ENCODE measurements at regions not wholly inside any gene's neighbourhood (a gene's known extent, or its start where the extent isn't known, plus 50 kb on each side); places are given as distances from the start of the nearest gene placed in this dataset.

DNA sequence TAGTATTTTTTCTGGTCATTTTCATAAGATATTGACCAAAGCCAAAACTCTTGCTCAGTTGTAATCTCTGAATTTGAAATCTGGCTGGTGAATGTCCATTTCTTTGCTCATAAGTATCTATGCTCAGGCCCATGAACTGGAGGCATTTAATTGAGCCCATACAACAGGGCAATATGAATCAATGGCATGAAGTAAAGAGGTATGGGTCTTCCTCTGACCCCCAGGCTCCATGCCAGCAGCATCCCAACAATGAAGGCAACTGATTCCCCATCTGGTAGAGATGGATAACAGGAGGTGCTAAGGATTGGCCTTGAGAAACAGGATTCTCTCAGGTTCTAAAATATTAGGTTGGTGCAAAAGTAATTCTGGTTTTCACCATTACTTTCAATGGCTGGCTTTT, 330.8 kb downstream of the LIG4 start:
- no peak for DNase-seq (ENCODE audit: low read depth)
- no peak overlapping the region for H3K4me3 ChIP-seq (ENCODE audit: low read depth, low read length)
- no peak for TF ChIP-seq CTCF (IDR thresholded peaks at IDR 0.05; ENCODE audit: control insufficient read depth, extremely low read depth, insufficient read depth)

DNA sequence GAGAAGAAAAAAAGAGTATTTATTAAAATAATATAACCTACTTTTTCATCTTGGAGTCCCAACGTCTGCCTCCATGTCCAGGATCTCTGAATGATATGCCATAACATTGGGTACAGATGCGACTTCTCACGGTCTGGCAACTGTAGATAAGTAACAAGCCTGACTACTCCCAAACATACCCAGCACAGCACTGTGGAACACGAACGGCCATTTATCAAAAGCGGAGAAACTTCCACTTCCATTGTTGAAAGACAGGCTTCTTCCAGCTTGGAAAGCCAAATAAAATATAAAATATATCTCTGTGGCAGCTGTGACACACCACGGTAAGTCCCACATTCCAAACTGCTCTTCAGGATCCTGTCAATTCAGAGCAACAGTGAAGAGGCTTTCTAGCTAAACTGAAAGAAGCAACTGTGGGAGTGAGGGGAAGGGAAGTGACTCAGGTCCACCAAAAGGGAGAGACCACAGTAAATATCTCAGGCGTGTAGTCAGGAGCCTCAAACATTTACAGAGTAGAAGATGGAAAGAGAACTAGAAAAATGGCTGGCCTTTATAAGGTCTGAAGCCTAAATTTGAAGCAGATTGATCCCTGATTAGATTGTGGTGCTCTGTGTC, 331.7 kb downstream of the LIG4 start:
- no peak overlapping the region for H3K4me3 ChIP-seq (ENCODE audit: low read depth, low read length)
- no peak for DNase-seq (ENCODE audit: low read depth)
- no peak for TF ChIP-seq CTCF (IDR thresholded peaks at IDR 0.05; ENCODE audit: control insufficient read depth, extremely low read depth, insufficient read depth)

DNA sequence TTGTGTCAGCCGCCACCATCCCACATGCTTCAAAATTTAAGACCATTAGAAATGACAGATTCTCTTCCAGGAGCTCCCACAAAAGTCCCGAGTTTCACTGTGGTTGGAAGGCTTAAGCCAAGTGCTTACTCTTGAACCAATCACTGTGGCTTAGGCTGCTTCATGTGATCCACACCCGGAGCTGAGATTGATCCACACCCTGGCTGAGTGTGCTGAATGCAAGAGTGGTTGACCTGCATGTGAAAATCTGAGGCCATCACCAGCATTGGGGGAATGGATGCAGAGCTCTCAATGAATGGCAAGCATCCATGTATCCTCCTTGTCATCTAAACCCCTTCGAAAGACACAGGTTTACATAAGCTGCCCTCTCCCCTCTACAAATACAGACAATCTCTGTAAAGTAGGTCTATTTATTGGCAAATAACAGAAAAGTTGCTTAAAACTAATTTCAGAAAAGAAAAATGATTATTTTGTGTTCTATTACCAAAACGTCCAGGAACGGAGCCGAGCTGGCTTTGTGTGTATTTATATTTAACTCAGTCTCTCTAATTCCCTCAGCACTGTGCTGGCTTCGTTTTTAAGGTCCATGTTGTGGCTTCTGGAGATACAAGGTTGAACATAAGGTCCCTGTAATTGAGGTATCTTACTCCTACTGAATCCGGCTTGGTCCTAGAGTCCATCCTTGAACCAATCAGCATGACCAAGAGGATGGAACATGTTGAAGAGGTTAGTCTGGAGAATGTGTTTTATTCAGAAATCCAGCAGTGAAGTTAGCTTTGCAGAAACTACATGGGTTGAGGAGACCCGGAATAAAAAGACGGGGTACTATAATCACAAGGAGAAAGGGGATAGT, 332.4 kb downstream of the LIG4 start:
- no peak for DNase-seq (ENCODE audit: low read depth)
- no peak for TF ChIP-seq CTCF (IDR thresholded peaks at IDR 0.05; ENCODE audit: control insufficient read depth, extremely low read depth, insufficient read depth)
- H3K4me3 ChIP-seq (ENCODE audit: low read depth, low read length) = no peak overlapping the region

DNA sequence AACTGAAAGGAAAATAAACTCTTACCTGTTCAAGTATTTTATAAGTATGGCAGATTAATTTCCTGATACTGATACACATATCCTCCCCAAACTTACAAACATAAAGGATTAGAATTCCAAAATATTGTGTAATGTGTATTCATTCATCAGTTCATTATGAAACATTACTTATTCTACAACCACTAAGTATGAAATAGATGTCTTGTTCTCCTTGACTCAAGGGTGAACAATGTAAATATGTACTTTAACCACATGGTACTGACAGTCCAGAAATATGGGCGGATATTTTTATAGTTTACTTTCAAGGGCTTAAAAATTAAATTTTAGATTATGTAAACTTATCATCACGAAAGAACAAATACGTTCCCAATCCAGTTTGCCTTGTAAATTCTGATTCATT, 334.0 kb downstream of the LIG4 start:
- TF ChIP-seq CTCF (IDR thresholded peaks at IDR 0.05; ENCODE audit: control insufficient read depth, extremely low read depth, insufficient read depth) = no peak
- no peak overlapping the region for H3K4me3 ChIP-seq (ENCODE audit: low read depth, low read length)
- DNase-seq (ENCODE audit: low read depth) = no peak

- TF ChIP-seq CTCF (IDR thresholded peaks at IDR 0.05; ENCODE audit: control insufficient read depth, extremely low read depth, insufficient read depth) = no peak
- H3K4me3 ChIP-seq (ENCODE audit: low read depth, low read length) = no peak overlapping the region
- no peak for DNase-seq (ENCODE audit: low read depth)
These were observed 340.9 kb downstream of the LIG4 start for GRCh38 chr13:107874456-107874855.

DNA sequence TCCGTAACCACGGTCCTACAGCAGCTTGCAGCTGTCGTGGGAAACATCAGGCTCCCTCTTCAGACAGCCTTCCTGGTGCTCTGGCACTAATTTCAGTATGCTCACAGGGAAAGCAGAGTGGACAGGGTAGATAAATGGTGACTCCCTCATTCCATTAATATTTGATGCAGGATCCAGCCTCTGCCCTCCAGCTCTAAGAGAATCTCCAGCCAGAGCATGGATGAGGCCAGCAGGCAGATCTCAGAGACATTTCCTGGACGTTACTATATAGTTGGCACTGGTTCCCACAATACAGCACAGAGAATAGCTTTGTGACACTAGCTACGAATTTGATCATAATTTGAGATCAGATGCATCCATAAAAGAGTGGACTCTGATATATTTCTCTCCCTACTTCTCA, 341.4 kb downstream of the LIG4 start:
- no peak overlapping the region for H3K4me3 ChIP-seq (ENCODE audit: low read depth, low read length)
- no peak for DNase-seq (ENCODE audit: low read depth)
- TF ChIP-seq CTCF (IDR thresholded peaks at IDR 0.05; ENCODE audit: control insufficient read depth, extremely low read depth, insufficient read depth) = no peak

All from LNCaP clone FGC (cell line).